Neural progenitor cell (in vitro differentiated cells): ENCODE measurements at regions not wholly inside any gene's neighbourhood (a gene's known extent, or its start where the extent isn't known, plus 50 kb on each side); places are given as distances from the start of the nearest gene placed in this dataset.

ENCODE experiments used
- DNase-seq: peaks from one replicate; pipeline ENCODE4 v3.0.0-alpha.2; 2016; ENCODE audit warnings: low spot score
- H2AFZ ChIP-seq: fragments of 200-600 bp; sonication (generic); replicated peaks from 2 replicates; pipeline ENCODE4 v1.6.1; 2016; ENCODE audit warnings: antibody characterized with exemption
- H3F3A ChIP-seq: fragments of 200-600 bp; sonication (generic); 2 replicates; pipeline ENCODE4 v1.6.1; 2016; ENCODE audit warnings: antibody characterized with exemption, low read depth
- H3K27ac ChIP-seq: fragments of 200-600 bp; sonication (generic); 2 replicates; pipeline ENCODE4 v1.5.1; 2016; ENCODE audit warnings: mild to moderate bottlenecking
- H3K27me3 ChIP-seq: fragments of 200-600 bp; sonication (generic); 2 replicates; pipeline ENCODE4 v1.6.1; 2016; ENCODE audit warnings: mild to moderate bottlenecking, moderate library complexity
- H3K36me3 ChIP-seq: fragments of 200-600 bp; sonication (generic); 2 replicates; pipeline ENCODE4 v1.5.1; 2016
- H3K4me1 ChIP-seq: fragments of 200-600 bp; sonication (generic); 2 replicates; pipeline ENCODE4 v1.6.1; 2016; ENCODE audit warnings: mixed run types
- H3K4me2 ChIP-seq: fragments of 200-600 bp; sonication (generic); 2 replicates; pipeline ENCODE4 v1.6.1; 2016
- H3K4me3 ChIP-seq: fragments of 200-600 bp; sonication (generic); 2 replicates; pipeline ENCODE4 v1.5.1; 2016
- H3K79me2 ChIP-seq: fragments of 200-600 bp; sonication (generic); 2 replicates; pipeline ENCODE4 v1.6.1; 2016; ENCODE audit warnings: low read depth
- H3K9ac ChIP-seq: fragments of 200-600 bp; sonication (generic); 2 replicates; pipeline ENCODE4 v1.6.1; 2016
- H3K9me3 ChIP-seq: fragments of 200-600 bp; sonication (generic); 2 replicates; pipeline ENCODE4 v1.5.1; 2016; ENCODE audit warnings: low read depth
- H4K20me1 ChIP-seq: fragments of 200-600 bp; sonication (generic); 2 replicates; pipeline ENCODE4 v1.6.1; 2016; ENCODE audit warnings: low read depth
- H3K27ac Mint-ChIP-seq: 3 replicates; pipeline ENCODE4 v1.8.0; 2021; ENCODE audit warnings: mixed read lengths
- H3K27me3 Mint-ChIP-seq: 2 replicates; pipeline ENCODE4 v1.8.0; 2022; ENCODE audit warnings: low read depth, mild to moderate bottlenecking, inconsistent platforms, moderate library complexity, mixed read lengths; ENCODE audit not compliant: insufficient read depth
- H3K36me3 Mint-ChIP-seq: 3 replicates; pipeline ENCODE4 v1.8.0; 2021; ENCODE audit warnings: mixed read lengths
- H3K4me1 Mint-ChIP-seq: 3 replicates; pipeline ENCODE4 v1.8.0; 2021; ENCODE audit warnings: mixed read lengths
- H3K4me3 Mint-ChIP-seq: 3 replicates; pipeline ENCODE4 v1.8.0; 2021; ENCODE audit warnings: mild to moderate bottlenecking, moderate library complexity, mixed read lengths
- H3K9me3 Mint-ChIP-seq: 3 replicates; pipeline ENCODE4 v1.8.0; 2020; ENCODE audit warnings: mixed read lengths
- CTCF ChIP-seq: fragments of 200-600 bp; sonication (generic); IDR thresholded peaks from 2 replicates; pipeline ENCODE4 v1.5.1; 2017; ENCODE audit warnings: antibody characterized with exemption, mild to moderate bottlenecking
- EZH2 ChIP-seq: fragments of 200-600 bp; sonication (generic); IDR thresholded peaks from 2 replicates; pipeline ENCODE4 v1.6.1; 2017; ENCODE audit warnings: antibody characterized with exemption, mild to moderate bottlenecking, moderate library complexity
- EZH2phosphoT487 ChIP-seq: fragments of 200-600 bp; sonication (generic); IDR thresholded peaks from 2 replicates; pipeline ENCODE4 v1.6.1; 2017; ENCODE audit warnings: antibody characterized with exemption

GRCh38 chr1:25082216-25082899, 149.9 kb downstream of the SYF2 start:
- DNase-seq, result no peak
- Histone ChIP-seq H3K79me2 (no peaks in the 10 kb centered on the region), H3K27me3 (no peaks in the 10 kb centered on the region), H3K4me1 (peaks cover 4% of the 10 kb centered on the region), H2AFZ (no peak overlapping the region), H3F3A (no peaks in the 10 kb centered on the region), H3K9ac (no peak overlapping the region), H3K27ac (no peak overlapping the region), H3K36me3 (no peaks in the 10 kb centered on the region), H3K4me3 (no peak overlapping the region), H3K9me3 (no peaks in the 10 kb centered on the region), H3K4me2 (no peak overlapping the region), H4K20me1 (no peaks in the 10 kb centered on the region)
- peaks cover 8% of the 10 kb centered on the region for H3K4me1 Mint-ChIP-seq
- H3K27me3 Mint-ChIP-seq, result peaks cover 3% of the 10 kb centered on the region
- no peak overlapping the region for H3K4me3 Mint-ChIP-seq
- peak overlapping the region; percentile 66 for H3K27ac Mint-ChIP-seq
- no peaks in the 10 kb centered on the region for H3K36me3 Mint-ChIP-seq
- TF ChIP-seq EZH2phosphoT487 (no peak), EZH2 (no peak), CTCF (no peak)
- H3K9me3 Mint-ChIP-seq, result peaks cover 3% of the 10 kb centered on the region

- no peak overlapping the region for H3K4me3 ChIP-seq
- Mint-ChIP-seq H3K9me3 (peaks cover 9% of the 10 kb centered on the region), H3K4me3 (no peak overlapping the region), H3K36me3 (no peaks in the 10 kb centered on the region), H3K27me3 (peaks cover 5% of the 10 kb centered on the region), H3K4me1 (peaks cover 8% of the 10 kb centered on the region), H3K27ac (no peak overlapping the region)
- H3K27me3 ChIP-seq, result no peaks in the 10 kb centered on the region
- H3K4me1 ChIP-seq, result peaks cover 4% of the 10 kb centered on the region
- H3K36me3 ChIP-seq, result no peaks in the 10 kb centered on the region
- H3K9me3 ChIP-seq, result no peaks in the 10 kb centered on the region
- H4K20me1 ChIP-seq, result no peaks in the 10 kb centered on the region
- no peaks in the 10 kb centered on the region for H3F3A ChIP-seq
- no peaks in the 10 kb centered on the region for H3K79me2 ChIP-seq
- H3K9ac ChIP-seq, result no peak overlapping the region
- TF ChIP-seq CTCF, result no peak
- TF ChIP-seq EZH2, result no peak
- TF ChIP-seq EZH2phosphoT487, result no peak
- H3K4me2 ChIP-seq, result no peak overlapping the region
- H3K27ac ChIP-seq, result no peak overlapping the region
- no peak overlapping the region for H2AFZ ChIP-seq
- no peak for DNase-seq
These were observed 150.8 kb downstream of the SYF2 start for GRCh38 chr1:25081496-25081895.

GRCh38 chr1:25080294-25081209, 150.5 kb upstream of the RUNX3 start:
- TF ChIP-seq EZH2, result no peak
- H3K27me3 Mint-ChIP-seq, result peaks cover 5% of the 10 kb centered on the region
- H3K79me2 ChIP-seq, result no peaks in the 10 kb centered on the region
- H3K36me3 Mint-ChIP-seq, result no peaks in the 10 kb centered on the region
- no peaks in the 10 kb centered on the region for H3K36me3 ChIP-seq
- no peak overlapping the region for H3K4me2 ChIP-seq
- H3K27ac ChIP-seq, result no peak overlapping the region
- H3K27me3 ChIP-seq, result no peaks in the 10 kb centered on the region
- no peaks in the 10 kb centered on the region for H3F3A ChIP-seq
- H3K4me1 ChIP-seq, result peaks cover 4% of the 10 kb centered on the region
- peaks cover 9% of the 10 kb centered on the region for H3K9me3 Mint-ChIP-seq
- no peaks in the 10 kb centered on the region for H3K9me3 ChIP-seq
- H3K27ac Mint-ChIP-seq, result no peak overlapping the region
- DNase-seq, result no peak
- H2AFZ ChIP-seq, result peak overlapping the region; percentile 82
- H3K4me1 Mint-ChIP-seq, result peaks cover 4% of the 10 kb centered on the region
- H3K4me3 ChIP-seq, result no peak overlapping the region
- H3K4me3 Mint-ChIP-seq, result peak overlapping the region; percentile 34
- no peak overlapping the region for H3K9ac ChIP-seq
- H4K20me1 ChIP-seq, result no peaks in the 10 kb centered on the region
